ENCODE measurements at regions not wholly inside any gene's neighbourhood (a gene's known extent, or its start where the extent isn't known, plus 50 kb on each side); places are given as distances from the start of the nearest gene placed in this dataset.

- no peaks in the 10 kb centered on the region for H3K27me3 ChIP-seq (ENCODE audit: control insufficient read depth, insufficient read depth, low read length)
- no peak overlapping the region for H3K9ac ChIP-seq (ENCODE audit: low read length)
- no peak overlapping the region for H3K4me3 ChIP-seq (ENCODE audit: low read length)
Measured at GRCh38 chr16:72409423-72409822, 237.5 kb upstream of the PMFBP1 start.

GRCh38 chr16:72406390-72406789, 234.4 kb upstream of the PMFBP1 start:
- H3K36me3 ChIP-seq (ENCODE audit: control insufficient read depth, insufficient read depth, low read length): no peaks in the 10 kb centered on the region
- no peaks in the 10 kb centered on the region for H3K9me3 ChIP-seq (ENCODE audit: control insufficient read depth, low read length)
- no peak overlapping the region for H3K4me3 ChIP-seq (ENCODE audit: low read length)
- H3K27me3 ChIP-seq (ENCODE audit: control insufficient read depth, insufficient read depth, low read length): no peaks in the 10 kb centered on the region
- no peaks in the 10 kb centered on the region for H3K4me1 ChIP-seq (ENCODE audit: control insufficient read depth, insufficient read depth, low read length)
- H3K9ac ChIP-seq (ENCODE audit: low read length): no peak overlapping the region

More at GRCh38 chr16:72409423-72409822, 237.5 kb upstream of the PMFBP1 start:
- Histone ChIP-seq H3K4me1 (ENCODE audit: control insufficient read depth, insufficient read depth, low read length) (no peaks in the 10 kb centered on the region), H3K36me3 (ENCODE audit: control insufficient read depth, insufficient read depth, low read length) (no peaks in the 10 kb centered on the region), H3K9me3 (ENCODE audit: control insufficient read depth, low read length) (no peaks in the 10 kb centered on the region)

- Histone ChIP-seq H3K27me3 (ENCODE audit: control insufficient read depth, insufficient read depth, low read length) (no peaks in the 10 kb centered on the region), H3K9me3 (ENCODE audit: control insufficient read depth, low read length) (no peaks in the 10 kb centered on the region), H3K4me1 (ENCODE audit: control insufficient read depth, insufficient read depth, low read length) (no peaks in the 10 kb centered on the region), H3K9ac (ENCODE audit: low read length) (no peak overlapping the region), H3K4me3 (ENCODE audit: low read length) (no peak overlapping the region), H3K36me3 (ENCODE audit: control insufficient read depth, insufficient read depth, low read length) (no peaks in the 10 kb centered on the region)
Measured at GRCh38 chr16:72404299-72404698, 232.3 kb upstream of the PMFBP1 start.

- no peaks in the 10 kb centered on the region for H3K36me3 ChIP-seq (ENCODE audit: control insufficient read depth, insufficient read depth, low read length)
- no peaks in the 10 kb centered on the region for H3K4me1 ChIP-seq (ENCODE audit: control insufficient read depth, insufficient read depth, low read length)
- no peak overlapping the region for H3K4me3 ChIP-seq (ENCODE audit: low read length)
- no peaks in the 10 kb centered on the region for H3K9me3 ChIP-seq (ENCODE audit: control insufficient read depth, low read length)
- no peaks in the 10 kb centered on the region for H3K27me3 ChIP-seq (ENCODE audit: control insufficient read depth, insufficient read depth, low read length)
- H3K9ac ChIP-seq (ENCODE audit: low read length): no peak overlapping the region
Measured at GRCh38 chr16:72401084-72401361, 229.1 kb upstream of the PMFBP1 start.

- Histone ChIP-seq H3K9ac (ENCODE audit: low read length) (no peak overlapping the region), H3K4me3 (ENCODE audit: low read length) (no peak overlapping the region), H3K4me1 (ENCODE audit: control insufficient read depth, insufficient read depth, low read length) (no peaks in the 10 kb centered on the region), H3K27me3 (ENCODE audit: control insufficient read depth, insufficient read depth, low read length) (no peaks in the 10 kb centered on the region), H3K36me3 (ENCODE audit: control insufficient read depth, insufficient read depth, low read length) (no peaks in the 10 kb centered on the region), H3K9me3 (ENCODE audit: control insufficient read depth, low read length) (no peaks in the 10 kb centered on the region)
Measured at GRCh38 chr16:72400257-72401083, 228.5 kb upstream of the PMFBP1 start.

- Histone ChIP-seq H3K27me3 (ENCODE audit: control insufficient read depth, insufficient read depth, low read length) (no peaks in the 10 kb centered on the region), H3K4me1 (ENCODE audit: control insufficient read depth, insufficient read depth, low read length) (no peaks in the 10 kb centered on the region), H3K9ac (ENCODE audit: low read length) (no peak overlapping the region), H3K4me3 (ENCODE audit: low read length) (no peak overlapping the region), H3K9me3 (ENCODE audit: control insufficient read depth, low read length) (no peaks in the 10 kb centered on the region), H3K36me3 (ENCODE audit: control insufficient read depth, insufficient read depth, low read length) (no peaks in the 10 kb centered on the region)
Measured at GRCh38 chr16:72399811-72400210, 227.9 kb upstream of the PMFBP1 start.

GRCh38 chr16:72397876-72398275, 225.9 kb upstream of the PMFBP1 start:
- Histone ChIP-seq H3K36me3 (ENCODE audit: control insufficient read depth, insufficient read depth, low read length) (no peaks in the 10 kb centered on the region), H3K9ac (ENCODE audit: low read length) (no peak overlapping the region), H3K9me3 (ENCODE audit: control insufficient read depth, low read length) (no peaks in the 10 kb centered on the region), H3K4me3 (ENCODE audit: low read length) (no peak overlapping the region), H3K4me1 (ENCODE audit: control insufficient read depth, insufficient read depth, low read length) (no peaks in the 10 kb centered on the region), H3K27me3 (ENCODE audit: control insufficient read depth, insufficient read depth, low read length) (no peaks in the 10 kb centered on the region)

- no peaks in the 10 kb centered on the region for H3K27me3 ChIP-seq (ENCODE audit: control insufficient read depth, insufficient read depth, low read length)
- H3K36me3 ChIP-seq (ENCODE audit: control insufficient read depth, insufficient read depth, low read length): no peaks in the 10 kb centered on the region
- H3K4me1 ChIP-seq (ENCODE audit: control insufficient read depth, insufficient read depth, low read length): no peaks in the 10 kb centered on the region
- H3K4me3 ChIP-seq (ENCODE audit: low read length): no peak overlapping the region
- no peak overlapping the region for H3K9ac ChIP-seq (ENCODE audit: low read length)
- H3K9me3 ChIP-seq (ENCODE audit: control insufficient read depth, low read length): no peaks in the 10 kb centered on the region
Measured at GRCh38 chr16:72394526-72394925, 222.6 kb upstream of the PMFBP1 start.

- Histone ChIP-seq H3K36me3 (ENCODE audit: control insufficient read depth, insufficient read depth, low read length) (no peaks in the 10 kb centered on the region), H3K27me3 (ENCODE audit: control insufficient read depth, insufficient read depth, low read length) (no peaks in the 10 kb centered on the region), H3K4me3 (ENCODE audit: low read length) (no peak overlapping the region), H3K9ac (ENCODE audit: low read length) (no peak overlapping the region), H3K4me1 (ENCODE audit: control insufficient read depth, insufficient read depth, low read length) (no peaks in the 10 kb centered on the region), H3K9me3 (ENCODE audit: control insufficient read depth, low read length) (no peaks in the 10 kb centered on the region)
Measured at GRCh38 chr16:72389791-72390190, 217.8 kb upstream of the PMFBP1 start.

GRCh38 chr16:72388007-72388406, 216.1 kb upstream of the PMFBP1 start:
- H3K4me1 ChIP-seq (ENCODE audit: control insufficient read depth, insufficient read depth, low read length): no peaks in the 10 kb centered on the region
- H3K36me3 ChIP-seq (ENCODE audit: control insufficient read depth, insufficient read depth, low read length): no peaks in the 10 kb centered on the region
- H3K27me3 ChIP-seq (ENCODE audit: control insufficient read depth, insufficient read depth, low read length): no peaks in the 10 kb centered on the region
- no peaks in the 10 kb centered on the region for H3K9me3 ChIP-seq (ENCODE audit: control insufficient read depth, low read length)
- H3K9ac ChIP-seq (ENCODE audit: low read length): no peak overlapping the region
- H3K4me3 ChIP-seq (ENCODE audit: low read length): no peak overlapping the region

GRCh38 chr16:72384651-72385050, 212.7 kb upstream of the PMFBP1 start:
- Histone ChIP-seq H3K9ac (ENCODE audit: low read length) (no peak overlapping the region), H3K36me3 (ENCODE audit: control insufficient read depth, insufficient read depth, low read length) (no peaks in the 10 kb centered on the region), H3K4me3 (ENCODE audit: low read length) (no peak overlapping the region), H3K27me3 (ENCODE audit: control insufficient read depth, insufficient read depth, low read length) (no peaks in the 10 kb centered on the region), H3K4me1 (ENCODE audit: control insufficient read depth, insufficient read depth, low read length) (no peaks in the 10 kb centered on the region), H3K9me3 (ENCODE audit: control insufficient read depth, low read length) (no peaks in the 10 kb centered on the region)

- Histone ChIP-seq H3K4me3 (ENCODE audit: low read length) (no peak overlapping the region), H3K9ac (ENCODE audit: low read length) (no peak overlapping the region), H3K27me3 (ENCODE audit: control insufficient read depth, insufficient read depth, low read length) (no peaks in the 10 kb centered on the region), H3K4me1 (ENCODE audit: control insufficient read depth, insufficient read depth, low read length) (no peaks in the 10 kb centered on the region), H3K9me3 (ENCODE audit: control insufficient read depth, low read length) (no peaks in the 10 kb centered on the region), H3K36me3 (ENCODE audit: control insufficient read depth, insufficient read depth, low read length) (no peaks in the 10 kb centered on the region)
Measured at GRCh38 chr16:72380283-72380682, 208.3 kb upstream of the PMFBP1 start.

- Histone ChIP-seq H3K9ac (ENCODE audit: low read length) (no peak overlapping the region), H3K9me3 (ENCODE audit: control insufficient read depth, low read length) (no peaks in the 10 kb centered on the region), H3K36me3 (ENCODE audit: control insufficient read depth, insufficient read depth, low read length) (no peaks in the 10 kb centered on the region), H3K27me3 (ENCODE audit: control insufficient read depth, insufficient read depth, low read length) (no peaks in the 10 kb centered on the region), H3K4me1 (ENCODE audit: control insufficient read depth, insufficient read depth, low read length) (peaks cover 21% of the 10 kb centered on the region), H3K4me3 (ENCODE audit: low read length) (no peak overlapping the region)
Measured at GRCh38 chr16:72373201-72373600, 201.2 kb upstream of the PMFBP1 start.
